Right lobe of liver (tissue), 4 donors: ENCODE measurements at regions not wholly inside any gene's neighbourhood (a gene's known extent, or its start where the extent isn't known, plus 50 kb on each side); places are given as distances from the start of the nearest gene placed in this dataset.
"Not testable (repeated sequence)": the region's sequence is repeated elsewhere in the genome, so short reads cannot be mapped to it uniquely, and the experiment has no call there.

Source experiments
- POLR2A ChIP-seq: fragments of 450-650 bp; IDR thresholded peaks from one replicate; pipeline ENCODE4 v1.6.1; 2017; ENCODE audit warnings: antibody characterized with exemption, mild to moderate bottlenecking
- TF ChIP-seq, protein P1 (sequence below), 4 donors: fragments of 200-600 bp in 3 of 4; fragments of 450-650 bp in 1 of 4; IDR thresholded peaks; one replicate each; pipeline versions ENCODE4 v1.5.1 to v1.8.0; 2016 to 2022; ENCODE audit warnings: antibody characterized with exemption in 4 of 4, mild to moderate bottlenecking in 2 of 4
- donor health status: DM: no; HTN: no; CAD: no.
- donor health status: DM: no; HTN: no; CAD: no.
- donor health status: DM: no; HTN: yes; CAD: no.

DNA sequence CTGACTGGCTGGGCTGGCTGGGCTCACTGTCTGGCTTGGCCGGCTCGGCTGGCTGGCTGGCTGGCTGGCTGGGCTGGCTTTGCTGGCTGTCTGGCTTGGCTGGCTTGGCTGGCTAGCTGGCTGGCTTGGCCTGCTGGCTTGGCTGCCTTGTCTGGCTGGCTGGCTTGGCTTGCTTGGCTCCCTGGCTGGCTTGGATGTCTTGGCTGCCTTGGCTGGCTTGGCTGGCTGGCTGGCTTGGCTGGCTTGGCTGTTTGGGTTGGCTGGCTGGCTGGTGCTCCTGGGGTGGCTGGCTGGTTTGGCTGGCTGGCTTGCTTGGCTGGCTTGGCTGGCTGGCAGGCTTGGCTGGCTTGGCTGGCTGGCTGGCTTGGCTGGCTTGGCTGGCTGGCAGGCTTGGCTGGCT is 2836.9 kb downstream of the RPIA start:
- TF ChIP-seq, protein P1, sequence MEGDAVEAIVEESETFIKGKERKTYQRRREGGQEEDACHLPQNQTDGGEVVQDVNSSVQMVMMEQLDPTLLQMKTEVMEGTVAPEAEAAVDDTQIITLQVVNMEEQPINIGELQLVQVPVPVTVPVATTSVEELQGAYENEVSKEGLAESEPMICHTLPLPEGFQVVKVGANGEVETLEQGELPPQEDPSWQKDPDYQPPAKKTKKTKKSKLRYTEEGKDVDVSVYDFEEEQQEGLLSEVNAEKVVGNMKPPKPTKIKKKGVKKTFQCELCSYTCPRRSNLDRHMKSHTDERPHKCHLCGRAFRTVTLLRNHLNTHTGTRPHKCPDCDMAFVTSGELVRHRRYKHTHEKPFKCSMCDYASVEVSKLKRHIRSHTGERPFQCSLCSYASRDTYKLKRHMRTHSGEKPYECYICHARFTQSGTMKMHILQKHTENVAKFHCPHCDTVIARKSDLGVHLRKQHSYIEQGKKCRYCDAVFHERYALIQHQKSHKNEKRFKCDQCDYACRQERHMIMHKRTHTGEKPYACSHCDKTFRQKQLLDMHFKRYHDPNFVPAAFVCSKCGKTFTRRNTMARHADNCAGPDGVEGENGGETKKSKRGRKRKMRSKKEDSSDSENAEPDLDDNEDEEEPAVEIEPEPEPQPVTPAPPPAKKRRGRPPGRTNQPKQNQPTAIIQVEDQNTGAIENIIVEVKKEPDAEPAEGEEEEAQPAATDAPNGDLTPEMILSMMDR (IDR thresholded peaks at IDR 0.05), result not testable (repeated sequence)
- TF ChIP-seq POLR2A, result not testable (repeated sequence)
